HEK293 (cell line): ENCODE measurements at regions not wholly inside any gene's neighbourhood (a gene's known extent, or its start where the extent isn't known, plus 50 kb on each side); places are given as distances from the start of the nearest gene placed in this dataset.

Experiments
- CTCF ChIA-PET: fragments of 350-600 bp; formaldehyde crosslinking; extraction: SDS; loops from one replicate; lab custom pipeline; 2021; ENCODE audit warnings: antibody characterized with exemption; lab: Yijun Ruan, JAX
- POLR2A ChIA-PET: fragments of 300-600 bp; formaldehyde crosslinking; extraction: SDS; loops from one replicate; lab custom pipeline; 2020; ENCODE audit warnings: antibody characterized with exemption, inconsistent platforms; lab: Yijun Ruan, JAX
- H3K27ac ChIP-seq: fragments of 200-500 bp; sonication (Bioruptor generic); 2 replicates; pipeline ENCODE4 v1.5.1; 2014; ENCODE audit warnings: low read depth, low read length, control low read depth, inconsistent platforms; ENCODE audit errors: extremely low read depth
- H3K36me3 ChIP-seq, 2 experiments: fragments of 200-500 bp in 1 of 2; sonication (Bioruptor generic) in 1 of 2; 1 replicate in 1 of 2; 2 replicates in 1 of 2; pipeline ENCODE4 v1.5.1; 2014 to 2017; ENCODE audit warnings: inconsistent platforms in 2 of 2, low read length in 2 of 2; ENCODE audit not compliant: control insufficient read depth in 2 of 2, insufficient read depth in 1 of 2
- H3K4me1 ChIP-seq: fragments of 200-500 bp; sonication (Bioruptor generic); 2 replicates; pipeline ENCODE4 v1.5.1; 2014; ENCODE audit warnings: mild to moderate bottlenecking, low read length, inconsistent platforms; ENCODE audit not compliant: control insufficient read depth, insufficient read depth
- H3K4me3 ChIP-seq: 2 replicates; pipeline ENCODE4 v1.5.1; 2011; ENCODE audit warnings: low read depth, mild to moderate bottlenecking, control low read depth, low read length, moderate library complexity
- H3K9me3 ChIP-seq: fragments of 200-500 bp; sonication (Bioruptor generic); 2 replicates; pipeline ENCODE4 v1.5.1; 2014; ENCODE audit warnings: low read depth, low read length, inconsistent platforms; ENCODE audit not compliant: control insufficient read depth, insufficient read depth
- FEZF1 ChIP-seq: fragments of 450-650 bp; formaldehyde crosslinking; IDR thresholded peaks from 2 replicates; pipeline ENCODE4 v1.5.1; 2016; ENCODE audit warnings: missing biosample characterization, missing genetic modification characterization
- PRDM2 ChIP-seq: fragments of 450-650 bp; formaldehyde crosslinking; IDR thresholded peaks from 2 replicates; pipeline ENCODE4 v1.5.1; 2016; ENCODE audit warnings: missing biosample characterization, missing genetic modification characterization, borderline replicate concordance
- ZBTB1 ChIP-seq: fragments of 450-650 bp; formaldehyde crosslinking; IDR thresholded peaks from 2 replicates; pipeline ENCODE4 v1.5.1; 2016; ENCODE audit warnings: missing biosample characterization, missing genetic modification characterization
- ZBTB21 ChIP-seq: fragments of 450-650 bp; formaldehyde crosslinking; IDR thresholded peaks from 2 replicates; pipeline ENCODE4 v1.5.1; 2017; ENCODE audit warnings: missing biosample characterization, missing genetic modification characterization
- ZNF354C ChIP-seq: fragments of 450-650 bp; formaldehyde crosslinking; IDR thresholded peaks from 2 replicates; pipeline ENCODE4 v1.5.1; 2016; ENCODE audit warnings: missing biosample characterization, missing genetic modification characterization, low read depth, borderline replicate concordance
- ZNF37A ChIP-seq: fragments of 450-650 bp; IDR thresholded peaks from 2 replicates; pipeline ENCODE4 v1.5.1; 2018; ENCODE audit warnings: missing biosample characterization, missing genetic modification characterization
- ZNF398 ChIP-seq: fragments of 450-650 bp; formaldehyde crosslinking; IDR thresholded peaks from 2 replicates; pipeline ENCODE4 v1.5.1; 2017; ENCODE audit warnings: missing biosample characterization, missing genetic modification characterization
- ZNF473 ChIP-seq: fragments of 450-650 bp; formaldehyde crosslinking; IDR thresholded peaks from 2 replicates; pipeline ENCODE4 v1.5.1; 2017; ENCODE audit warnings: missing biosample characterization, missing genetic modification characterization
- ZNF610 ChIP-seq: fragments of 450-650 bp; formaldehyde crosslinking; IDR thresholded peaks from 2 replicates; pipeline ENCODE4 v1.5.1; 2016; ENCODE audit warnings: missing biosample characterization, missing genetic modification characterization, borderline replicate concordance
- ZNF629 ChIP-seq: fragments of 450-650 bp; formaldehyde crosslinking; IDR thresholded peaks from 2 replicates; pipeline ENCODE4 v1.5.1; 2017; ENCODE audit warnings: missing biosample characterization, missing genetic modification characterization
- ZNF639 ChIP-seq: fragments of 450-650 bp; formaldehyde crosslinking; IDR thresholded peaks from 2 replicates; pipeline ENCODE4 v1.5.1; 2016; ENCODE audit warnings: missing biosample characterization, missing genetic modification characterization
- TF ChIP-seq, protein P1 (sequence below): fragments of 450-650 bp; formaldehyde crosslinking; IDR thresholded peaks from 2 replicates; pipeline ENCODE4 v1.5.1; 2016; ENCODE audit warnings: missing biosample characterization, missing genetic modification characterization, low read depth
- TF ChIP-seq, protein P2 (sequence below): fragments of 450-650 bp; formaldehyde crosslinking; IDR thresholded peaks from 2 replicates; pipeline ENCODE4 v1.5.1; 2016; ENCODE audit warnings: missing biosample characterization, missing genetic modification characterization
- TF ChIP-seq, protein P3 (sequence below): fragments of 450-650 bp; IDR thresholded peaks from 2 replicates; pipeline ENCODE4 v1.5.1; 2018; ENCODE audit warnings: missing biosample characterization, mild to moderate bottlenecking, missing genetic modification characterization
- TF ChIP-seq, protein P4 (sequence below): fragments of 450-650 bp; formaldehyde crosslinking; IDR thresholded peaks from 2 replicates; pipeline ENCODE4 v1.5.1; 2016; ENCODE audit warnings: missing biosample characterization, missing genetic modification characterization

DNA sequence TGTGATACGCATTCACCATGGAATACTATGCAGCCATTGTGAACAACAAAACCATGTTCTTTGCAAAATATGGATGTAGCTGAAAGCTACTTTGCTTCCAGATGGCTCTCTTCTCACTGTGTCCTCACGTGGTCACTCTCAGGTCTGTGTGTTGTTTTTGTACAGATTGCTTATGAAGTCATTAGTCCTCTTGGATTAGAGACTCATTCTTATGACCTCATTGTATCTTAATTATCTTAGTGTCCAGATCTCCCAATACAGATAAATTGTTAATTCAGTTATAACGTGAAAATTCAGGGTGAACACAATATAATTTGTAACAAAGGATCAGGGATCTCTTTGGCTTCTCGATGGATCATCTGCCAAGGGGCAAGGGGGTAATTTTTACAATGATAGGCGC lies 100.4 kb upstream of the TOP3B start:
- Histone ChIP-seq H3K36me3 (no peaks in the 10 kb centered on the region), H3K9me3 (no peaks in the 10 kb centered on the region), H3K27ac (no peak overlapping the region), H3K4me3 (no peak overlapping the region), H3K4me1 (no peaks in the 10 kb centered on the region)
- TF ChIP-seq ZNF629, result peak; percentile 75
- TF ChIP-seq FEZF1 (tag by site-specific recombination), result no peak
- TF ChIP-seq, protein P1, sequence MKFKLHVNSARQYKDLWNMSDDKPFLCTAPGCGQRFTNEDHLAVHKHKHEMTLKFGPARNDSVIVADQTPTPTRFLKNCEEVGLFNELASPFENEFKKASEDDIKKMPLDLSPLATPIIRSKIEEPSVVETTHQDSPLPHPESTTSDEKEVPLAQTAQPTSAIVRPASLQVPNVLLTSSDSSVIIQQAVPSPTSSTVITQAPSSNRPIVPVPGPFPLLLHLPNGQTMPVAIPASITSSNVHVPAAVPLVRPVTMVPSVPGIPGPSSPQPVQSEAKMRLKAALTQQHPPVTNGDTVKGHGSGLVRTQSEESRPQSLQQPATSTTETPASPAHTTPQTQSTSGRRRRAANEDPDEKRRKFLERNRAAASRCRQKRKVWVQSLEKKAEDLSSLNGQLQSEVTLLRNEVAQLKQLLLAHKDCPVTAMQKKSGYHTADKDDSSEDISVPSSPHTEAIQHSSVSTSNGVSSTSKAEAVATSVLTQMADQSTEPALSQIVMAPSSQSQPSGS, result peak; percentile 56; the same call in 1 of the 2 replicates
- TF ChIP-seq ZBTB21, result 0 out of 2 replicates have a peak, but pooled peaks have one; percentile 40
- TF ChIP-seq ZNF473 (tag by site-specific recombination), result no peak
- CTCF ChIA-PET, result interaction anchor here (0.6 to 1.9 kb wide), 5 partner anchors 15 to 110 kb away, joined by 3 to 7 read pairs (median 4); no protein-coding TSS in a partner anchor
- POLR2A ChIA-PET, result no interaction called here

DNA sequence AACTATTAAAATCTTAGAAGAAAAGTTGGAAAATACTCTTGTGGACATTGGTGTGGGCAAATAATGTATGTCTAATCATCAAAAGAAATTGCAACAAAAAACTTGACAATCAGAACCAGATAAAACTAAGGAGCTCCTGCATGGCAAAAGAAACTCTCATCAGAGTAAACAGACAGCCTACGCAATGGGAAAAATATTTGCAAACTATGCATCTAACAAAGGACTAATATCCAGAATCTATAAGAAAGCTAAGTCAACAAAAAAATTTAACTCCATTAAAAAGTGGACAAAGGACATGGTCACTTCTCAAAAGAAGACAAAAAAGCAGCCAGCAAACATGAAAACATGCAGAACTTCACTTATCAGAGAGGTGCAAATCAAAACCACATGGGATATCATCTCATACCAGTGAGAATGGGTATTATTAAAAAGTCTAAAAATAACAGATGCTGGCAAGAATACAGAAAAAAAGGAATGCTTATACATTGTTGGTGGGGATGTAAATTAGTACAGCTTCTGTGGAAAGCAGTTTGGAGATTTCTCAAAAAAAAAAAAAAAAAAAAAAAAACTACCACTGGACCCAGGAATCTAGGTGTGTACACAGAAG lies 99.7 kb upstream of the TOP3B start:
- no peaks in the 10 kb centered on the region for H3K4me1 ChIP-seq
- POLR2A ChIA-PET, result no interaction called here
- no peak overlapping the region for H3K4me3 ChIP-seq
- H3K36me3 ChIP-seq, result no peaks in the 10 kb centered on the region
- CTCF ChIA-PET, result interaction anchor here (0.8 to 1.9 kb wide), 3 partner anchors 15 to 24 kb away, joined by 3 to 7 read pairs (median 3); no protein-coding TSS in a partner anchor
- H3K27ac ChIP-seq, result no peak overlapping the region
- no peaks in the 10 kb centered on the region for H3K9me3 ChIP-seq
- TF ChIP-seq ZNF37A (tag by site-specific recombination) (no peak), ZNF354C (tag by site-specific recombination) (no peak), ZNF473 (tag by site-specific recombination) (no peak), ZNF639 (tag by site-specific recombination) (no peak), PRDM2 (no peak), ZBTB1 (tag by site-specific recombination) (no peak), ZNF398 (tag by site-specific recombination) (no peak), ZNF610 (no peak)
- TF ChIP-seq, protein P2, sequence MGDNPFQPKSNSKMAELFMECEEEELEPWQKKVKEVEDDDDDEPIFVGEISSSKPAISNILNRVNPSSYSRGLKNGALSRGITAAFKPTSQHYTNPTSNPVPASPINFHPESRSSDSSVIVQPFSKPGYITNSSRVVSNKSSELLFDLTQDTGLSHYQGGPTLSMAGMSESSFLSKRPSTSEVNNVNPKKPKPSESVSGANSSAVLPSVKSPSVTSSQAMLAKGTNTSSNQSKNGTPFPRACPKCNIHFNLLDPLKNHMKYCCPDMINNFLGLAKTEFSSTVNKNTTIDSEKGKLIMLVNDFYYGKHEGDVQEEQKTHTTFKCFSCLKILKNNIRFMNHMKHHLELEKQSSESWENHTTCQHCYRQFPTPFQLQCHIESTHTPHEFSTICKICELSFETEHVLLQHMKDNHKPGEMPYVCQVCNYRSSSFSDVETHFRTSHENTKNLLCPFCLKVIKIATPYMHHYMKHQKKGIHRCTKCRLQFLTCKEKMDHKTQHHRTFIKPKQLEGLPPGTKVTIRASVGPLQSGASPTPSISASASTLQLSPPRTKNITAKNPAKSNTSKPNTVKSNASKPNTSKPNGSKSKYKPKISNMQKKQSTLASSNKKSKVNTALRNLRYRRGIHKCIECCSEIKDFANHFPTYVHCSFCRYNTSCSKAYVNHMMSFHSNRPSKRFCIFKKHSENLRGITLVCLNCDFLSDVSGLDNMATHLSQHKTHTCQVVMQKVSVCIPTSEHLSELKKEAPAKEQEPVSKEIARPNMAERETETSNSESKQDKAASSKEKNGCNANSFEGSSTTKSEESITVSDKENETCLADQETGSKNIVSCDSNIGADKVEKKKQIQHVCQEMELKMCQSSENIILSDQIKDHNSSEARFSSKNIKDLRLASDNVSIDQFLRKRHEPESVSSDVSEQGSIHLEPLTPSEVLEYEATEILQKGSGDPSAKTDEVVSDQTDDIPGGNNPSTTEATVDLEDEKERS (tag by site-specific recombination), result no peak
- TF ChIP-seq, protein P3, sequence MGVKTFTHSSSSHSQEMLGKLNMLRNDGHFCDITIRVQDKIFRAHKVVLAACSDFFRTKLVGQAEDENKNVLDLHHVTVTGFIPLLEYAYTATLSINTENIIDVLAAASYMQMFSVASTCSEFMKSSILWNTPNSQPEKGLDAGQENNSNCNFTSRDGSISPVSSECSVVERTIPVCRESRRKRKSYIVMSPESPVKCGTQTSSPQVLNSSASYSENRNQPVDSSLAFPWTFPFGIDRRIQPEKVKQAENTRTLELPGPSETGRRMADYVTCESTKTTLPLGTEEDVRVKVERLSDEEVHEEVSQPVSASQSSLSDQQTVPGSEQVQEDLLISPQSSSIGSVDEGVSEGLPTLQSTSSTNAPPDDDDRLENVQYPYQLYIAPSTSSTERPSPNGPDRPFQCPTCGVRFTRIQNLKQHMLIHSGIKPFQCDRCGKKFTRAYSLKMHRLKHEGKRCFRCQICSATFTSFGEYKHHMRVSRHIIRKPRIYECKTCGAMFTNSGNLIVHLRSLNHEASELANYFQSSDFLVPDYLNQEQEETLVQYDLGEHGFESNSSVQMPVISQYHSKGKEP, result no peak
- TF ChIP-seq, protein P4, sequence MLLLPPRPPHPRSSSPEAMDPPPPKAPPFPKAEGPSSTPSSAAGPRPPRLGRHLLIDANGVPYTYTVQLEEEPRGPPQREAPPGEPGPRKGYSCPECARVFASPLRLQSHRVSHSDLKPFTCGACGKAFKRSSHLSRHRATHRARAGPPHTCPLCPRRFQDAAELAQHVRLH, result no peak
